Hematopoietic multipotent progenitor cell treated with erythropoietin and hydrocortisone succinate and interleukin-3 and kit ligand, for 4 days (in vitro differentiated cells): ENCODE measurements at regions not wholly inside any gene's neighbourhood (a gene's known extent, or its start where the extent isn't known, plus 50 kb on each side); places are given as distances from the start of the nearest gene placed in this dataset.

ENCODE experiments used
- DNase-seq: peaks from one replicate; pipeline ENCODE4 v3.0.0-alpha.2; 2015

DNA sequence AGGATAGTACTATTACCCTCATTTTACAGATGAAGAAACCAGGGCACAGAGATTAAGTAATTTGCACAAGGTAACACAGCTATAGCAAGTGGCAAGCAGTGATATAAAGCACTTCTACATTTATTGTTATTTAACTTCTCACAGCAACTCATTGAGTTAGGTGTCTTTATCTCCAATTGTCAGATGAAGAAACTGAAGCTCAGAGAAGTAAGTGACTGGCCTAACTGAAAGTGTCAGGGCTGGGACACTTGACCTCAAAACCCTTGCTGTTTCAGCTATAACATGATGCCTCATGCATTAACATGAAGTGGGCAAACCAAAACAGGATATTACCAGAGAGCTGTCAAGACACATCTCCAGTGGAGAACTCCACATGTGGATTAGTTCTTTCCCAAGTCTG is 65.8 kb upstream of the LEKR1 start:
- DNase-seq, result peak; percentile 73

DNA sequence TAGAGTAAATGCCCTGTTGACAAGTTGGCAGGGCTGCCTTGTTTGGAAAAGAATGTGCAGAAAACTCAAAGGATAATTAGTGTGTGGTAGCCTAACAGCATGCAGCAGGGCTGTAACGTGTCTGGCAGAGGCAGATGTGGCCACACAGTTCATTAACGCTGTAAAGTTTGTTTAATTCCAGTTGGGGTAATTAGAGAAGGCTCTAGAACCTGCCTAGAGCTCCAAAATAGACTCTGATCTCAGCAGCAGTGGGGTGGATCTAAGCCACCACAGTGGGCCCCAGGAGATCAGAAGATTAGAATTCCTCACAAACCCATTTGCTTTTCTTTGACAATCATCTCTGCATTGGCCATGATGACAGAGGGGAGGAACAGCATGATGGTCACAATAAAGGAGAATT is 65.1 kb upstream of the LEKR1 start:
- no peak for DNase-seq

DNA sequence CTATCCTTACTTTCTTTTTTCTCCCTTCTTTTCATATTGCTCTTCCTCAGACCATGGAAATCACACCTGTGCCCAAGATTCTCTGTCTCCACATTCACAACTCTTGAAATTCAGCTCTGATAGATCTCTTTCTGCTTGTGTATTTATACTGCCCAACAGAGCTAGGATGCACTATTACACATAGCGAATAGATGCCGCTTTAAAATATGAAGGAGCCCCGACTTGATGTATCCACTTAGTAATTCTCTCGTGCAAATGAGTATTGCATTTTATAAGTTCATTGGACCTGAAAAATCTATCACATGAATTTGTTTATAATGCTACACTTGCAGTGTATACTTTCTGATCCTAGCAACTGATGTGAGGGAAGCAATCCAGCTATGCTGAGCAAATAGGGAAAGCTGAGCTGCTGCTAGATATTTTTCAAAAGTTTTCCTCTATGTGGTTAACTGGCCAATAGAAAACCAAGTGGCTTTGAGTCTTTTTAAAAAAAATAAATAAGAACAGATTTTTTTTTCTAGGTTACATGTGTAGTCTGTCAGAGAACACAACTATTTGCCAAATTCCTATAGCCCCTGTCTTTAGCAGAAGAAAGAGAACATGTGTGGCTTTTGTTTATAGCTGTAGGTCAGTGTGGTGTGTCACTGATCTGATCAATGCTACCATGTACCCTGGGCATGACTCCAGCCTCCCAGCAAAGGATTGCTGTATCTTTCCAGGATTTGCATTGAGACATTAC is 64.3 kb upstream of the LEKR1 start:
- DNase-seq, result no peak

DNA sequence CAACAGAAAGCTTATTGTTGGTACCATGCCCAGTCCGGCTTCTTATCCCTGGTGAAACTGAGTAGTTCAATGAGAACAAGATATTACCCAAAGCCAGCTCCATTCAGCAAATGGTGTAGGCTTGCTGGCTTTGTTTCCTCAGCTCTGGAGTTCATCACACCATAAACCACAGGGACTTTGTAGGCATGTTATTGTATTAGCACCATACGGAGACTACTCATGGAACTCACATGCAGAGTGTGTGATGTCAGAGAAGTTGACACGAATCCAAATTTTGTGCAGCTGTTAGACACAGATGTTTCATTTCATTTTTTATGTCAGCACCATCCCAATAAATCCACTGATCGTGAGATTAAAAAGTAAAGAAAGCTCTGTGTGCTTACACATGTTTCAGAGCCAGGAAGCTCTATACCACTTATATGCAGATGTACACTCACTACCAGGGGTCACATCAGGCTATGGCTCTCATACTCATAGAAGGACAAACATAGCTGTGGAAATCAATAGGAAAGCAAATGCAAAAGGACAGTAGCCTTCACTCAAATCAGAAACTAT is 63.4 kb upstream of the LEKR1 start:
- DNase-seq, result no peak

DNA sequence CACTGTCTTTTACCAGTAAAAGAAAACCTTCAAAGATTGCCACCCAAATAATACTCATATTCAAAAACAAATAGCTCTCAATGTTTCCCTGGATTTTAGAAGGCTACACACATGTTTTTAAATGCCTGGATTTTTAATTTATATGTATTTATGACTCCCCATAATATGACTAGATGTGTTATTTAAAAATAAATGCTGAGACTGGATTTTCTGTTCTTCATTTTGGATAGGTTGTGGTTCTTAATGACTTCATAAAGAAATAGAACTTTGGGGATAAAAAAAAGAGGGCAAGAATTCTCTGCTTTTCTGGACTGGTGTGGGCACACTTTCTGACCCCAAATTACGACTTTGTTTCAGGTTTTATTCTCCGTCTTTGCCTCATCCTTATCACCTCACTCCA is 62.8 kb upstream of the LEKR1 start:
- DNase-seq, result no peak

DNA sequence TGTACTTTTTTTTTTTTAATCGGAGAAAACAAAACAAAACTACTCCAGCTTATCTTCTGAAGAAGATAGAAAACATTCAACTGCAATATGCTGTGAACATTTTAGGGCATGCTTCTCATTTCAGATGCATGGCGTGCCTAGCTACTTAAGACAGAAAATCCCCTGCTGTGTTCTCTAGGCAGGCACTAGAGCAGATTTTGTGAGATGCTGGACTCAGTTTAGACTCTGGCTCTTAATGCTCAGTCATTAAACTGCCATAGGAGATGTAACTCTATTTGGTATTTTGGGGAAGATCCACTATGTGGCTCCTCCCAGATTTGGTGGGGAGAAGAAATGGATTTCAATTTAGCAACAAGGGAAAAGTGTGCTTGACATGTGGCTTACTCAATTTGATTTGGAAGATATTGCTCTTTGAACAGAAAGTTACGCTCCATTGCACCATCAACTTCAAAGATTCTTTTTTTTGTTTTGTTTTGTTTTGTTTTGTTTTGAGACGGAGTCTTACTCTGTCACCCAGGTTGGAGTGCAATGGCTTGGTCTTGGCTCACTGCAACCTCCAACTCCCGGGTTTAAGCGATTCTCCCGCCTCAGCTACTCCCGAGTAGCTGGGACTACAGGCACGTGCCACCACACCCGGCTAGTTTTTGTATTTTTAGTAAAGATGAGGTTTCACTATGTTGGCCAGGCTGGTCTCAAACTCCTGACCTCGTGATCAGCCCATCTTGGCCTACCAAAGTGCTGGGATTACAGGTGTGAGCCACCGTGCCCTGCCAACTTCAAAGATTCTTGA is 62.0 kb upstream of the LEKR1 start:
- DNase-seq, result no peak

DNA sequence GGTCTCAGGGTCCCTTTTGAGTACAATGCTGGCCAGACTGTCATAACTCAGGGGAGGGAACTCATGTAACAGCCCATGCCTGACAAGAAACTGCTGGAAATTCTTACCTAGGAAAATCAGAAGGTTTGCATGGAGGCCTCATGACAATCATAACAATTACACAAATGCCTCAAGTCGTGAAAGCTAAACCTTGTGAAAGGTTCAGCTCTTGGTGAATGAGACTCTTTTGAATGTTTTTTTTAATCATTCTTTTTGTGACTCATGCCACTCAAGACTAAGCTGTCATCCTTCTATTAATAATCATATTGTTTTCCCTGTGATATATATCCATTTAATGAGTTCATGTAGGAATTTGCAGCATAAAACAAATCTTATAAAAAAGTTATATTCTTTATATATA is 61.4 kb upstream of the LEKR1 start:
- DNase-seq, result no peak

DNA sequence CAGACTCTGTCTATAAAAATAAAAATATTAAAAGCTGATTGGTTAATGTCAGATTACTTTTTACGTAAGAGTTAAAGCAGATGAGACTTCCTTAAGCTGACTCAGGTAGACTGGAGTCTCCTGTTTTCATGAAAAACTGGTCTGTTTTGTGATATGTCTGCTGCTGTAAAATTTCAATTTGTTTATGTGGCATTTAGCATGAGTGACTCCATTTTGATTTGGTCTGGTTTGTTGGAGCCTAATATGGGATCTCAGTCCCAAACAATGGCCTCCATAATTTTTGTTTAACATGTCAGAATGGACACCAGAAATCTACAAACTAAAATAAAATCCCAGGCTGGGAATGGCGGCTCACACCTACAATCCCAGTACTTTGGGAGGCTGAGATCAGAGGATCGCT is 57.8 kb upstream of the LEKR1 start:
- no peak for DNase-seq

DNA sequence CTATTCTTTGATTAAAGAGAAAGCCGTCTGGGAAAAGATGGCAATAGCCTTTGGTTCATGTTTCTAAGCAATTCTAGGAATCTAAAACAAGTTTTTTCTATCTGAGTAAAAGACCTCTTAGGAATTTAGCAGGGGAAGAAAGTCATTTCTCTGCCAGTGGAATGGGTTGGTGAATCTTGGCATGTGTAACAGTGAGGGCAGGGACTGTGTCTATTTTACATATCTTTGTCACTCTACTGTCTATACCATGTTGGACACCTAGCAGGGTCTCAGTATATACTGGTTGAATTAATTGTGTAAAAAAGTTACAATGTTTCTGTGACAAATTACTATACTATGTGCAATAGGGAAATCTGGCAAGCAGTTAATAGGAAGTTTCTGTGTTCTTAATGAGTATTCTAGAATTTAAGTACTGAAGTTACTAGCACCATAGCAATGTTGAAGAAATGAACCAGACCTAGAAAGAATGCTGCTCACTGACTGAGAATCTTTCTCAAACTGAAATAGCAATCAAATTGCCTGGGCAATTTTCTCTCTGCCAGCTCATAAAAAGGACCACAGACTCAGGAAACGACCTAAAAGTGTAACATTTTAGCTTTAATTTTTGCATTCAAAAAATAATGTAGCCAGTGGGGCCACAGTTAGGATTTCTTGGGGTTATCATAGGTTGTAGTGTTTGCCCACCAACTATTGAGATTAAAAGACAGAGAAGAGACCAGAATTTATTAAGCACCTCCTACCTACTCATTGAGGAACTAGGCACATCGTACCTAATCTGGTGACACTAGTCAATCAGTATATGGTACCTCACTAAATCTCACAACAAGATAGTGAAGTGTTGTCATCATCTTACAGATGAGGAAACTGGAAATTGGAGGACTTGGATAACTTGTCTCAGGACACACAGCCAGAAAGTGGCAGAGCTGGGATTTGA is 56.2 kb upstream of the LEKR1 start:
- no peak for DNase-seq

DNA sequence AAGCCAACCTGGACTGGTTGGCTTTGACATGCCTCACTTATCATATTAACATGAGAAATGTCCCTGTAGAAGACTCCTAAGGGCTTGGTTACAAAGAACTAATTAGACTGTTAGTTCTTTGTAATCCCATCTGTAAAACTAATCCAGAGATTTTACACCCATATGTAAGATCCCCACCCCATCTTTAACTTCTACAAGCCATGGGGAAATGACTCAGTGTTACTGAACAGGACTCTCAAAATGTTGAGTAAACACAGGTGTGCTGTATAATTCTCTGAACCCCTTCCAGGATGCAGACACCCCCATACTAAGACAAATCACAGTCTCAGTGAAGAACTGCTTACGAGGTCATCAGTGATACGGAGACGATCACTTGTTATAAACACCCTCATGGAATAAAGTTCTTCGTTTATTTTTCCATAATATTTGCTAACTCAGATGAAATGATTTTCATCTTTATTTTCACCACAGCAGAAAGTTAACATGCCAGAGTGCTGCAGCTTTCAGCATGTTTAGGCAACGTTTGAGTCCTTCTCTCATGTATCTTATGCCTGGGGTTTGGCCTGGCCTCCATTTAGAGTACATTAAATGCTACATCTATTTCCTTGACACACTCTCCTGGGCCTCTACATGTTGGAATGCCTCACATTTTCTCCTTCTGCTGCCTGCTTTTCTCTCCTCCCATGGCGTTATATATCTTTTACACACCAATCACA is 55.3 kb upstream of the LEKR1 start:
- no peak for DNase-seq

DNA sequence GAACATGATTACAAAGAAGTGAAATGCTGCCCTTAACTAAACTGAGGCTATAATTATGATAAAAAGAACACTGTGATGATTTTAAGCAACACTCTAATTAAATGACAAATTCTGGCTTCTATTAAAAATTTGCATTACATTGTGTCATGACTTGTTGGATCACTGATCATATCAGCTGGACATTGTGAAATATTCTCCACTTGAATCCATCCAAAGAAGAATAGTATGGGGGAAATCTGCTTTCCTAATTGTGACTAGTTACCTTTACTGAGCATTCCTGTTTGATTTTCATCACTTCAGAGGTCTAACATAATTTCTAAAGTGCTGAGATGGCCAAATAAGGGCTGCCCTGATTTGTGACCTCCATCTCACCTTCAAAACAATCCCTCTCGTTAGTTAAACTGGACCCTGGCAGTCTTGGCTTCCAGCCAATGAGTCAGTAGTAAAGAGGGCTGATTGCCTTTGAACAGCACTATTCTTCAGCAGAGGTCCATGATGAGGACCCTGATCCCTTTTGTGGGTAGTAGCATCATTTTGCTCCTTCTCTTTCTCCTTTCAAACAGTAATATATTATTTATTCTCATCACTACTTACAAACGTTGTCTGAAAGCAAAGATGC is 53.5 kb upstream of the LEKR1 start:
- peak; percentile 29 for DNase-seq

DNA sequence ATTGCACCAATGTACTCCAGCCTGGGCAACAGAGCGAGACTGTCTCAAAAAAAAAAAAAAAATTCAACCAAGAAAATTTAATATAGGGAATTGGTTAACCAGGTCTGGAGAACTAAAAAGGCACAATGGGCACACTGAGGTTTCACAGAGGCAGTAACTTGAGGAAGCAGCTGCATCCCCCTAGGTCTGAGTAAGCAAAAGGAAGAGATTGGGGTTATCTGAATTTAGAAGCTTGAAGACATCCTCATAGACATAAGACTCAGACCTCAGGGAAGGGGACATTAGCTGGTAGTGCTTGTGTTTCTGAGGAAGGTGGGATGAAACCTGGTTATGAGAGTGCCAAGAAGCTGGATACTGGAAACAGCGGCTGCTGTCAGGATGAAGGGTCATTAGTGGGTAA is 50.1 kb upstream of the LEKR1 start:
- DNase-seq, result peak; percentile 88
